HUDEP-2 (cell line): ENCODE measurements at regions not wholly inside any gene's neighbourhood (a gene's known extent, or its start where the extent isn't known, plus 50 kb on each side); places are given as distances from the start of the nearest gene placed in this dataset.

Experiments
- DNase-seq, 76 experiments: peaks; one replicate each; lab custom pipeline; 2025; ENCODE audit not compliant: unreplicated experiment in 76 of 76; lab: John Stamatoyannopoulos, UW

DNA sequence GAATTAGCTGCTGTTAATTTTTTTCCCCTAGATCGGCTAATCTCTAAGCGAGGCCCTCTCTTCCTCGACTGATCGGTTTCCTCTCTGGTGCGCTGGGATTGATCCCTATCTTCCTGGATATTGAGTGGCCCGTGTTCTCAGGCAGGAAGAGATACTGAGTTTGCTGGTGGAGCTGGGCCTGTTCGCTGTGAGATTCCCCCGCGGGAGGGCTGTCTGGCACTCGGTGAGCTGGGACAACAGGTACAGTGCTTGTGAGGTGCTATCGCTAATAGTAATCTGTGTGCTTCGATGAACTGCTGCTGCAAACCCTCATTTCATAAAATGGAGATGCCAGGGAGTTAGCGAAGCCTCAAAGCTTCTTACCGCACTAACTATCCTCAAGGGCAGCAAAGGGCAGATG is 310.3 kb downstream of the NXPE2 start:
- DNase-seq = no peak

- no peak for DNase-seq
These were observed 311.2 kb downstream of the NXPE2 start for GRCh38 chr11:114989536-114989935.

DNA sequence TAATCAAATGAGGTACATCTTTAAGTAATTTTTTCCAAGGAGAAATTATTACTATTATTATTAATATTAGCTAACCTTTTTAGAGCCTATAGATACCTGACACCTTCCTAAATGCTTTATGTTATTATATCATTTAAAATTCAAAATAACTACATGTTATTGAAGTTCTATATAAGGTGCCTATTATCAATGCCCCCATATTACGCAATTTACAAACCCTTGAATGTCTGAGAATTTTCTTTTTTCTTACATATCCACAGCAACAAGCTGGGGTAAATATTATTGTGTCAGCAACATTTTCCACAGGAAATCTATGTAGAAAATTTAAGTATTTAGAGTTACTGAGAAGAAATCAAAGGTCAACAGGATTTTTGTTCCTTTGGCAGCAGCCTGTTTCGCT is 327.3 kb downstream of the NXPE2 start:
- no peak for DNase-seq

GRCh38 chr11:115007851-115008250 is 329.5 kb downstream of the NXPE2 start:
- no peak for DNase-seq

GRCh38 chr11:115008799-115009198 is 330.5 kb downstream of the NXPE2 start:
- no peak for DNase-seq

GRCh38 chr11:115017529-115017928 is 339.2 kb downstream of the NXPE2 start:
- DNase-seq = no peak

- DNase-seq = no peak
These were observed 351.8 kb downstream of the NXPE2 start for GRCh38 chr11:115030166-115030565.

GRCh38 chr11:115036406-115037180 is 358.3 kb downstream of the NXPE2 start:
- no peak for DNase-seq

DNA sequence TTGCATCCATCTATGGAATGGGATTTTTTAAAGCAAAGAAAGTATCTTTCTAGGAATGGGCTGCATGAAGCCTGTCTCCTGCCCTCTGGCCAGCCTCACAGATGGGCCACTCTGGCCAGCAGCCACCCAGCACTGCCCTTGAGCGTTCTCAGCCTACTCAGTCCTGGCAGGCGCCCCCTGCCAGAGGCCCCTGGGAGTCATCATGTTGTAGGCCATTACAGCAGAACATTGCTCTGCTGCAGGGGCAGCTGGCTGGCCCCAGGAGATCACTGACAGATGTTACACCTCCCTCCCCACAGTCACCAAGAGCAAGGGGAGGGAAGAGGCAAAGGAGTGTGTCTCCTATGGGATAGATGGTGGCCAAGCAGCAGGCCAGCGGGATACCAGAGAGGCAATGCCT is 363.7 kb downstream of the NXPE2 start:
- DNase-seq = no peak

DNA sequence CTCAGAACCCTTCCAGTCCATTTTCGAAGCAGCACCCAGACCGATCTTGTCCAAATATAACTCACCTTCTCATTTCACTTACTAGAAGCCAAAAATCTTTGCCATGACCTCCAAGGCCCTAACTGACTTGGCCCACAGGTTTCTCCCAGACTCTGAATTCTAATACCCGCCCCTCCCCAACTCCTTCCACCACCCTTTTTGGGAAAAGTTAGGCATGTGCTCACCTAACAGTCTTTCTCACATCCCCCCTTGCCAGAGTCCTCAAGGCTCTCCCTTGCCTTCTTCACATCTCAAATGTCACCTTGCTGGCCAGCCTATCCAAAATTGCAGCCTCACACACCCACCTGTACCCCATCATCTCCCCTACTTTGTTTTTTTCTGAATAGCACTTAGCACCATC is 369.3 kb downstream of the NXPE2 start:
- no peak for DNase-seq

DNA sequence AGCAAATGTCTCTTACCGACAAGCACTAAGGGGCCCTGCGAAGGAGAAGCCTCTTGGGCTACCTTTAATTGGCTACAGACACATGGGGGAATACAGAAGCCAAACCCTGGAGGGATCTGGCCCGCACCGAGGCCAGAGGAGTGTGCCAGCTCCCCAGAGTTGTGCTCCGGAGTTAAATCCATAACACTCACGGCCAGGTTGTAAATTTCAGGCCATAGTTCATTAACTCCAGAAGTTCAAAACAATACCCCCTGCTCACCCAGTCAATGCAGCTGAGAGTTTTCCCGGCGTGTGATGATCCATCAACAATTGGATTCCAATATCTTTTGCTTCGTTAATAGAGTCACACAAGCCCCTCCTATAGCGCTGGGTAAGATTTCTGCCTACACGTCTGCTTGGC is 371.5 kb downstream of the NXPE2 start:
- no peak for DNase-seq

GRCh38 chr11:115050756-115051155 is 372.4 kb downstream of the NXPE2 start:
- DNase-seq = no peak

DNA sequence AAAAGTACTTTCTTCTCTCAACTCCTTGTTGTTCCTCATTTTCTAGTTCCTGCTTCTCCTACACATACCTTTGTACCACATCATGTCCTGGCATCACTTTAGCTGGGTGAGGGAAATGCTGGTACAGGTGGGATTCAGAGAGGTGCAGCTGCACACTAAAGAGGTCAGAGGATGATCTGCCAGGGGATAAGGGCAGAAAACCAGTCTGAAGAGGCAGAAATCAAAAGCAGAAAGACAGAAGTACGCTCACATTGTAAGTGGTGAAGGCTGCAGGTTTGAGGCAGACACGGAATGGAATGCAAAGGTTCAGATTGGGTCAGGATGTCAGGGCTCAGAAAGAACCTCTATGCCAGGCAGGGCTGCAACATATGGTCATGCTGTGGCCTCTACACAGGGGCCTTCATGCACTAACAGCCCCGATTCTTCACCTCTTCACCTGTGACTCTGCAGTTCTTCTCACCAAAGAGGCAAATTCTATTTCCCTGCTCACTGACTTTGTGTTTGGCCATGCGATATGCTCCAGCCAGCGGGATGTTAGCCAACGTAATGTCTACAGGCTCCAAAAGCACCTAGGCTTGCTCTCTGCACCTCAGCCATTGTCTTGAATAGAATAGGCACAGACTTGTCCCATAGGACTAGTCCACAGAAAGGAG is 373.7 kb downstream of the NXPE2 start:
- no peak for DNase-seq

GRCh38 chr11:115052601-115053000 is 374.3 kb downstream of the NXPE2 start:
- DNase-seq = no peak

- DNase-seq = no peak
These were observed 376.5 kb downstream of the NXPE2 start for GRCh38 chr11:115054570-115055538.

- DNase-seq = no peak
These were observed 378.2 kb downstream of the NXPE2 start for GRCh38 chr11:115056514-115056913.

DNA sequence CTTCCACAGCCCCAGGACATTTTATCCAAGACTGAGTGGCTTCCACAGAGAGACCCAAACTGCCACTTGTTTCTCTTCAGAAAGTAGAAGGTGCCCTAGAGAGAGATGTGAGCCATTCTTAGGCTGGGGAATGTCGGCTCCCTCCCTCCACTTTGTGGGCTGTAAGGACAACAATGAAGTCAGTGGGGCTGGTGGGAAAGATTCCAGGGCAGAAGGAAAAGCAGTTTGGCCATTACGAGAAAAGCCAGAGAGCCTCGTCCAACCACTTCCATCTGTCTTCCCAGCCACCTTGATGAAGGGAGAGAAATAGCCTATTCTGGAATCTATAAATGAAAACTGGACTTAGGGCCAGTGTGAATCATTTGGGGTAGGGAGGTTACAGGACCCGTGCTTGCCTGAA is 382.5 kb downstream of the NXPE2 start:
- no peak for DNase-seq

GRCh38 chr11:115065314-115065713 is 387.0 kb downstream of the NXPE2 start:
- no peak for DNase-seq

GRCh38 chr11:115065830-115066664 is 387.7 kb downstream of the NXPE2 start:
- DNase-seq = no peak

GRCh38 chr11:115067471-115067870 is 389.1 kb downstream of the NXPE2 start:
- DNase-seq = no peak
